Hematopoietic multipotent progenitor cell treated with erythropoietin and hydrocortisone succinate and interleukin-3 and kit ligand, for 17 days (in vitro differentiated cells): ENCODE measurements at regions not wholly inside any gene's neighbourhood (a gene's known extent, or its start where the extent isn't known, plus 50 kb on each side); places are given as distances from the start of the nearest gene placed in this dataset.

Experiments
- DNase-seq: peaks from one replicate; pipeline ENCODE4 v3.0.0-alpha.2; 2015; ENCODE audit warnings: low spot score

DNA sequence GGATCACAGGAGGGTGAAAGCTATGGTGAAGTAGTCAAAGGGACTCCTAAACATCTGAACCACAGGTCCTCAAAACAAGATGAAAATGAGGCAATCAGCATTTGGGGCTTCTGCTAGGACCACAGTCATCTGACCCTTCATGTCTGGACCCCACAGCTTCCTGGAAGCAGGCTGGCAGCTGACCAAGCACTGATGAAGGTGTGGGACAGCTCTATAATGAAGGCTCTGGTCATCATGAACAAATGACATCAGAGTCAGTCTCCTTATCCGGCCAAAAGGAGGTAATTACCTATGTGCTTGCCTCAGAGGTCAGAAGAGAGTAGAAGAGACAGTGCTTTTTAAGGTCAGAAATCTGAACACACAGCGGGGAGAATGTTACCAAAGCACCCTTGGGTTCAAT lies 101.2 kb upstream of the GNAO1 start:
- no peak for DNase-seq

DNA sequence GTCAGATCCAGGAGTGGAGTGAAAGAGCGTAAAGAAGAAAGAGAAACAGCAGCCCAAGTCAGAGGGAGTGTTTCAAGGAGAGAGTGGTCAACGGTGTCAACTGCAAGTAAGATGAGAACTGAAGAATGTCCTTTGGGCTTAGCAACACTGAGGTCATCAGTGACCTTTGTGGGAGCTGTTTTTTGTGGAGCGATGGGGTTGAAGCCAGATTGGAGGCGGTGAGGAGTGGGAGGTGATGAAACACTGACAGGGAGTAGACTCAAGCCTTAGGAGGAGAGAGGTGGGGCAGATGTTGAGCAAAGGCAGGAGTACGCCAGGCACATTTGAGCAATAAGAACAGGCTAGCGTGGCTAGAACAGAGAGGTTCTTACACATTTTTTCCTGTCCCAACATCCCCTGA lies 103.7 kb upstream of the GNAO1 start:
- DNase-seq: no peak

DNA sequence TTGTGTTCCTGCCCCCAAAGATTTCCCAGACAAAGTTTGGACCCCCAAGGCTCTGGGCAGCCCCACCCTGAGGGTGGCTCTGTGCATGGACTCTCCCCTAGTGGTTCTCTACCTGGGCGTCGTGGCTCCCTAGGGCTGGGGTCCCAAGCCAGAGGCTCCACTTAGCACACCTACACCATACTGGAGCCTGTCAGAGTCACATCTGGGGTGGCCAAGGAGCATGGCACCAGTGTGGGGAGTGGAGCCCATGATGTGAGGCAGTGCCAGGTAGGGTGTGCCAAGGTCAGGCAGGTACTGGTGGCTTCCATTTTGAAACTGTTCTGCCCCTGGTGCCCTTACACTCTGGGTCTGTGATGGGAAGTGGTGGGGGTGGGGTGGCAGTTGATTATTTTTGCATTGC lies 109.9 kb upstream of the GNAO1 start:
- DNase-seq: no peak

- DNase-seq: no peak
Measured at GRCh38 chr16:56075732-56076388, 115.4 kb upstream of the GNAO1 start.

- DNase-seq: no peak
Measured at GRCh38 chr16:56073508-56073907, 117.8 kb upstream of the GNAO1 start.

- DNase-seq: no peak
Measured at GRCh38 chr16:56072096-56072495, 119.2 kb upstream of the GNAO1 start.

GRCh38 chr16:56068816-56069215 lies 122.5 kb upstream of the GNAO1 start:
- DNase-seq: no peak

- no peak for DNase-seq
Measured at GRCh38 chr16:56068314-56068713, 123.0 kb upstream of the GNAO1 start.

DNA sequence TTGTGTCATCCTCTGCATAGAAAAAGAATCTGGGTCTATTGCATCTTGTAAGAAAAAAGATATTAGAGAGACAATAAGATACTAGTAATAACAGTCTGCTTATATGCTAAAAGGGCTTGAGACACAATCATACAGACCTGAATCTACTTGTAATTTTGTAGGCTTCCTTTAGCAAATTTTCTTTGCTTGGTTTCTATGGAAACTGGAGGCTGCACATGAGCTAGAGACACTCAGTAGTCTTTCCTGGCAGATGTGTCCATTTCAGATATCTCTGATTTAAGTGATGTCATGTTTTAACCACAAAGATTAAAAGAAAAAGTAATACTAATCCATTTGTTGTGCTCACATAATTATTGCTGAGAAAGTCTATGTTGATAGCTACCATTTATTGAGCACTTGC lies 123.9 kb upstream of the GNAO1 start:
- DNase-seq: no peak

GRCh38 chr16:56066617-56067016 lies 124.7 kb upstream of the GNAO1 start:
- DNase-seq: no peak

DNA sequence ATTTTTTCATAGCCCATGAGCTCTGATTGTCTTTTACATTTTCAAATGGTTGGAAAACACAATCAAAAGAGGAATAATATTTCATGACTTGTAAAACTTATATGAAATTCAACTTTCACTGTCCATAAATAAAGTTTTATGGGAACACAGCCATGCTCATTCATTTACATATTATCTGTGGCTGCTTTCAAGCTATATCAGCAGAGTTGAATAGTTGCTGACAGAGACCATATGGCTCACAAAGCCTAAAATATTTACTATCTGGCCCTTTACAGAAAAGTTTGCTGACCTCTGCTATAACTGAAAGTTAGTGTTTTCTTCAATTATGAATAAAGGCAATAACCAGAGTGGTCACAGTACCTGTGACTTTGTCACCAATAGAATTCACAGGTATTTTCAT lies 128.2 kb upstream of the GNAO1 start:
- DNase-seq: no peak

- DNase-seq: no peak
Measured at GRCh38 chr16:56057151-56057550, 134.1 kb upstream of the GNAO1 start.

DNA sequence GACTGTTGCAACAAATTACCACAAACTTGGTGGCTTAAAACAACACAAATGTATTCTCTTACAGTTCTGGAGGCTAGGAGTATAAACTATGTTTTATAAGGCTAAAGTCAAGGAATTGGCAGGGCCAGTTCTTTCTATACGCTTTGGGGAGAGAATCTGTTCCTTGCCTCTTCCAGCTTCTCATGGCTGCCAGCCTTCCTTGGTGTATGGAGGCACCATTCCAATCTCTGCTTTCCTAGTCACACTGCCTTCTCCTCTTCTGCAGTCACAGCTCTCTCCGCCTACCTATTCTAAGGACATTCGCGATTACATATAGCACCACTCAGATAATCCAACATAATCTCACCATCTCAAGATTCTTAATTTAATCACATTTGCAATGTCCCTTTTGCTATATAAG lies 140.4 kb upstream of the GNAO1 start:
- no peak for DNase-seq

- DNase-seq: no peak
Measured at GRCh38 chr16:56048425-56049105, 142.7 kb upstream of the GNAO1 start.

DNA sequence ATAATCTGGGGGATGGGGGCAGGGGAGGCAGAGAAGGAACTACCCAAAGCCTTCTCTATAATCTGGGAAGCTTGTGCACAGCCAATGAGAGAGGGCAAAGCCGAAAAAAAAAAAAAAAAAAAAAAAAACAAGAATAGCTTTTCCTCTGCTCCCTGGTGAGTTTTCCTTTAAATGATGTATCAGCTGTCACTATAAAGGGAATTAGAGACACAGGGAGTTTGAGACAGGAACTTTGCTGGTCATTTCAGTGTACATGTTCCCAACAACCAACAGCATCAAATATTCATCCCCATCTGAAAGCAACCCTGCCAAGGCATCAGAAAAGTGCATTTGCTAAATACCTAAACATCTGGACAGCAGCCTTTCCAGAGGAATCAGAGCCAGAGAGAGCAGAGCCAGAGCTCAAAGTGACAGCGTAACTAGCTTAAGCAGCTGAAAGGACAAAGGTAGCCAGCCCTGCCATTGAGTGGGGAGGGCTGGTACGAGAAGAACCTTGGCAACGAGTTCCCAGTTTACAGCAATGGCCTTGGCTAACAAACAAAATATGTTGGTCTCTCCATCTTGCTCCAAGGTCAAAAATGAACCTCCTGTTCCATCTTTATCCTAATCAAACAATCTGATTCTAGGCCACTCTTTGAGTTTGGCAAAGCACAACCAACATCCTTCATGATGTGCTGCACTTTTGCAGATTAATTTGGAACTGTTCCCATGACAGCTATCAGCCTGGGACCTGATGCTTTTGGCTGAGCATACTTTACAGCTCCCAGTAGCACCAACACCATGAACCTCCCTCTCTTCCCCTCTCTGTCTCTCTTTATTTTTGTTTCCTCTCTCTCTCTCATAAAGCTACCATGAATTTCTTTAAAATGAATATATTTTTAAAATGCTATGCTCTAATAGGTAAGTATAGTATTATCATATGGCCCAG lies 143.7 kb upstream of the GNAO1 start:
- no peak for DNase-seq

DNA sequence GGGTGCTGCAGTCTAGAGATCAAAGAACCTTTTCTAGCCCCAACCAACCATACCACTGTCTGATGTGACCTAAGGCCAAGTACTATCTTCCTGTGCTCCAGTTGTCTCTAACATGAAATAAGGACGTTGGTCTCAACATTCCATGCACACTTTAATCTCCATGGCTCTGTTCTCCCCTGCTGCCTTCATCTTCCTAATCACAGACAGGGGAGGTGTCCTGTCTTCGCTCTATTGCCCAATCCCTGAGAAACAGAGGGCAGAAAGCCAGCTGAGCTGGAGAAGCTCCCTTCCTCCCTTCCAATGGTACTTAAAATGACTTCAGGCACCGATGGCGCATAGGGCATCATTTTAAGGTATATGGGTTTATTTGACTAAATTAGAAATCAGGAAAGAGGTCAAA lies 148.9 kb upstream of the GNAO1 start:
- DNase-seq: no peak

DNA sequence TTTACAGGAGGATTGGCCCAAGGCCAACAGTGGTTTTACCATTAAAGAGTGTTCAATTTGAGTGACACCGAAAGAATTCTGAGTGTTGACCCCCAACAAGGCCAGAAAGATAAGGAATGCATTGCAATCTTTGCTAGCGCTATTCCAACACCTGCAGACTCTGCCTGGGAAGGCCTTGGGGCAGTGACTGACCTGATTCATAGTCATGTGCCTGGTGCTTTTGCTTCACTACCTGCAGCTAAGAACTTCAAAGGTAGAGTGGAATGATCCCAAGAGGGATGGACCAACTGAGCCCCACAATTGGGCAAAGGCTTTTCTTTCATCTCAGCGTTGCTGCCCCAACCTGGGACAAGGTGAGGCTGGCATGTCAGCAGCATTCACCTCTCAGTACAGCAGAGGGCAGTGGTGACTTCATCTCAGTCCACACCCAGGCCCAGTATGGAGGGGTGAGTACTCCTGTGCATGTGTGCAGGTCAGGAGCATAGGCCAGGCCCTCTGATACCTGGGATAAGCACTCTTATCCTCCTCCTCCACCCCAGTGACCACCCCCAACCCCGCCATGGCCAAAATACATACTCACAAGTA lies 149.6 kb upstream of the GNAO1 start:
- DNase-seq: no peak

- no peak for DNase-seq
Measured at GRCh38 chr16:56038564-56039098, 152.7 kb upstream of the GNAO1 start.

DNA sequence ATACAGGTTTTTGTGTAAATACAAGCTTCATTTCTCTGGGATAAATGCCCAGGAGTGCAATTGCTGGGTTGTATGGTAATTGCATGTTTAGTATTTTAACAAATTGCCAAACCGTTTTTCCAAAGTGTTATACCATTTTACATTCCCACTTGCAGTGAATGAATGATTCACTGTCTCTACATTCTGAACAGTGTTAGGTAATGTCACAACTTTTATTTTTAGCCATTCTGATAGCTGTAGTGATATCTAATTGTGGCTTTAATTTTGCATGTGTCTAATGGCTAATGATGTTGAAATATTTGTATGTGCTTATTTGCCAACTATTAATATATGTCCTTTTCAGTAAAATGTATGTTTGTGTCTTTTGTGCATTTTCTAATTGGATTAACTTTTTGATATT lies 156.9 kb upstream of the CES5A start:
- no peak for DNase-seq

DNA sequence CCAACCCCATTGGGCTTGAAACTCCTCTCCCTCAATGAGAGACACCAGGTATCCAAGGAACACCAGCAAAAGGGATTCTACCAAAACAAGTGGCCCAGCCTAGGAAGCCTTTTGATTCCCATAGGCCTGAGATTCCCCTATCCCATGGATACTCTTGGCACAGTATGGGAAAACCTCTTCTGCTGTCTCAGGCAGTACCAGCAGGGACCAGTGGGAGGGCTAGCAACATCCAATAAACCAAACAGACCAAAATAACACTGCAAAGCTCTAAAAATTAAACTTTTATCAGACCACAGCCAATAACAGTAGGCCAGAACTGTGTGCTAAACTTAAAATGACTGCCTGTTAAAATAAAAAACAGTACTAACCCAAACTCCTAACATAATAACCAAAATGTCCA lies 153.9 kb upstream of the CES5A start:
- DNase-seq: no peak

DNA sequence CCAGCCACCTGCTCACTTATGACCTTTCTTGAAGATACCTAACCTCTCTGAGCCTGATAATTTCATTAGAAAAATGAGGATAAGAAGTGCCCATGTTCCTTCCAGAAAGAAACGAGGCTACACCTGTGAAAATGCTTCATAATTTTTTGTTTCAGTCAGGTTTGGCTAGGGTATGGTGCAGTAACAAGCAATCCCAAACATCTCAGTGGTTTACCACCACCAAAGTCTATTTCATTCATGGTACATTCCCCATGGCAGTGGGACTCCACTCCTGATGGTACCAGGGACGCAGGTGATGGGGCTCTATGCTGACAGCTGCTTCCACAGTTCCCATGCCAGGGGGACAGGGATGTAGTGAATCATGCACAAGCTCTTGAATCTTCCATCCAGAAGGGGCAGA lies 147.6 kb upstream of the CES5A start:
- DNase-seq: no peak

GRCh38 chr16:56019274-56019673 lies 144.1 kb upstream of the CES5A start:
- DNase-seq: no peak
